ENCODE measurements at regions not wholly inside any gene's neighbourhood (a gene's known extent, or its start where the extent isn't known, plus 50 kb on each side); places are given as distances from the start of the nearest gene placed in this dataset.

GRCh38 chr12:14185427-14186192, 179.9 kb upstream of the ATF7IP start:
- peak; percentile 71 for TF ChIP-seq CTCF (IDR thresholded peaks at IDR 0.05; ENCODE audit: insufficient read depth, low read length)
- no peak for TF ChIP-seq SPI1 (IDR thresholded peaks at IDR 0.05; ENCODE audit: borderline replicate concordance, low read depth)
- no peak for TF ChIP-seq POLR2AphosphoS5 (IDR thresholded peaks at IDR 0.05; ENCODE audit: low read depth)
